HEK293 (cell line): ENCODE measurements at regions not wholly inside any gene's neighbourhood (a gene's known extent, or its start where the extent isn't known, plus 50 kb on each side); places are given as distances from the start of the nearest gene placed in this dataset.
"Not testable (repeated sequence)": the region's sequence is repeated elsewhere in the genome, so short reads cannot be mapped to it uniquely, and the experiment has no call there.

Source experiments
- CTCF ChIA-PET: fragments of 350-600 bp; formaldehyde crosslinking; extraction: SDS; loops from one replicate; lab custom pipeline; 2021; ENCODE audit warnings: antibody characterized with exemption; lab: Yijun Ruan, JAX
- POLR2A ChIA-PET: fragments of 300-600 bp; formaldehyde crosslinking; extraction: SDS; loops from one replicate; lab custom pipeline; 2020; ENCODE audit warnings: antibody characterized with exemption, inconsistent platforms; lab: Yijun Ruan, JAX
- H3K27ac ChIP-seq: fragments of 200-500 bp; sonication (Bioruptor generic); 2 replicates; pipeline ENCODE4 v1.5.1; 2014; ENCODE audit warnings: low read depth, low read length, control low read depth, inconsistent platforms; ENCODE audit errors: extremely low read depth
- H3K36me3 ChIP-seq, 2 experiments: fragments of 200-500 bp in 1 of 2; sonication (Bioruptor generic) in 1 of 2; 1 replicate in 1 of 2; 2 replicates in 1 of 2; pipeline ENCODE4 v1.5.1; 2014 to 2017; ENCODE audit warnings: inconsistent platforms in 2 of 2, low read length in 2 of 2; ENCODE audit not compliant: control insufficient read depth in 2 of 2, insufficient read depth in 1 of 2
- H3K4me1 ChIP-seq: fragments of 200-500 bp; sonication (Bioruptor generic); 2 replicates; pipeline ENCODE4 v1.5.1; 2014; ENCODE audit warnings: mild to moderate bottlenecking, low read length, inconsistent platforms; ENCODE audit not compliant: control insufficient read depth, insufficient read depth
- H3K4me3 ChIP-seq: 2 replicates; pipeline ENCODE4 v1.5.1; 2011; ENCODE audit warnings: low read depth, mild to moderate bottlenecking, control low read depth, low read length, moderate library complexity
- H3K9me3 ChIP-seq: fragments of 200-500 bp; sonication (Bioruptor generic); 2 replicates; pipeline ENCODE4 v1.5.1; 2014; ENCODE audit warnings: low read depth, low read length, inconsistent platforms; ENCODE audit not compliant: control insufficient read depth, insufficient read depth
- FEZF1 ChIP-seq: fragments of 450-650 bp; formaldehyde crosslinking; IDR thresholded peaks from 2 replicates; pipeline ENCODE4 v1.5.1; 2016; ENCODE audit warnings: missing biosample characterization, missing genetic modification characterization
- HOXC10 ChIP-seq: sonication (generic); formaldehyde crosslinking; IDR thresholded peaks from 2 replicates; pipeline ENCODE4 v1.8.1; 2023; ENCODE audit warnings: mild to moderate bottlenecking, missing genetic modification reagents
- KLF16 ChIP-seq: fragments of 450-650 bp; formaldehyde crosslinking; IDR thresholded peaks from 2 replicates; pipeline ENCODE4 v1.5.1; 2017; ENCODE audit warnings: missing biosample characterization, missing genetic modification characterization
- ZNF239 ChIP-seq: fragments of 450-650 bp; formaldehyde crosslinking; IDR thresholded peaks from 2 replicates; pipeline ENCODE4 v1.5.1; 2016; ENCODE audit warnings: missing biosample characterization, missing genetic modification characterization
- ZNF335 ChIP-seq: fragments of 450-650 bp; formaldehyde crosslinking; conservative IDR thresholded peaks from 2 replicates; pipeline ENCODE4 v1.5.1; 2016; ENCODE audit warnings: missing biosample characterization, missing genetic modification characterization
- ZNF433 ChIP-seq: fragments of 450-650 bp; formaldehyde crosslinking; IDR thresholded peaks from 2 replicates; pipeline ENCODE4 v1.5.1; 2016; ENCODE audit warnings: missing biosample characterization, missing genetic modification characterization, low read depth
- ZNF571 ChIP-seq: fragments of 450-650 bp; formaldehyde crosslinking; IDR thresholded peaks from 2 replicates; pipeline ENCODE4 v1.5.0; 2017; ENCODE audit warnings: missing biosample characterization, missing genetic modification characterization
- ZNF776 ChIP-seq: fragments of 450-650 bp; formaldehyde crosslinking; IDR thresholded peaks from 2 replicates; pipeline ENCODE4 v1.5.0; 2017; ENCODE audit warnings: missing biosample characterization, missing genetic modification characterization, borderline replicate concordance
- ZNF830 ChIP-seq: fragments of 450-650 bp; IDR thresholded peaks from 2 replicates; pipeline ENCODE4 v1.5.0; 2018; ENCODE audit warnings: missing biosample characterization, missing genetic modification characterization, low read depth, mild to moderate bottlenecking, moderate library complexity
- TF ChIP-seq, protein P1 (sequence below): fragments of 450-650 bp; formaldehyde crosslinking; IDR thresholded peaks from 2 replicates; pipeline ENCODE4 v1.5.1; 2016; ENCODE audit warnings: missing biosample characterization, missing genetic modification characterization
- TF ChIP-seq, protein P2 (sequence below): fragments of 450-650 bp; formaldehyde crosslinking; IDR thresholded peaks from 2 replicates; pipeline ENCODE4 v1.5.1; 2016; ENCODE audit warnings: missing biosample characterization, missing genetic modification characterization, borderline replicate concordance
- TF ChIP-seq, protein P3 (sequence below): fragments of 450-650 bp; formaldehyde crosslinking; conservative IDR thresholded peaks from 2 replicates; pipeline ENCODE4 v1.5.1; 2016; ENCODE audit warnings: low read depth, missing biosample characterization, missing genetic modification characterization

DNA sequence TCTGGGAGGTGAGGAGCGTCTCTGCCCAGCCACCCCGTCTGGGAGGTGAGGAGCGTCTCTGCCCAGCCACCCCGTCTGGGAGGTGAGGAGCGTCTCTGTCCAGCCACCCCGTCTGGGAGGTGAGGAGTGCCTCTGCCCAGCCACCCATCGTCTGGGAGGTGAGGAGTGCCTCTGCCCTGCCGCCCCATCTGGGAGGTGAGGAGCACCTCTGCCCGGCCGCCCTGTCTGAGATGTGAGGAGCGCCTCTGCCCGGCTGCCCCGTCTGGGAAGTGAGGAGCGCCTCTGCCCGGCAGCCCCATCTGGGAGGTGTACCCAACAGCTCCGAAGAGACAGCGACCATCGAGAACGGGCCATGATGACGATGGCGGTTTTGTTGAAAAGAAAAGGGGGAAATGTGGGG lies 482.1 kb upstream of the GNPDA2 start:
- H3K27ac ChIP-seq, H3K36me3 ChIP-seq, H3K9me3 ChIP-seq, POLR2A ChIA-PET, CTCF ChIA-PET, H3K4me1 ChIP-seq, H3K4me3 ChIP-seq: not testable (repeated sequence)

DNA sequence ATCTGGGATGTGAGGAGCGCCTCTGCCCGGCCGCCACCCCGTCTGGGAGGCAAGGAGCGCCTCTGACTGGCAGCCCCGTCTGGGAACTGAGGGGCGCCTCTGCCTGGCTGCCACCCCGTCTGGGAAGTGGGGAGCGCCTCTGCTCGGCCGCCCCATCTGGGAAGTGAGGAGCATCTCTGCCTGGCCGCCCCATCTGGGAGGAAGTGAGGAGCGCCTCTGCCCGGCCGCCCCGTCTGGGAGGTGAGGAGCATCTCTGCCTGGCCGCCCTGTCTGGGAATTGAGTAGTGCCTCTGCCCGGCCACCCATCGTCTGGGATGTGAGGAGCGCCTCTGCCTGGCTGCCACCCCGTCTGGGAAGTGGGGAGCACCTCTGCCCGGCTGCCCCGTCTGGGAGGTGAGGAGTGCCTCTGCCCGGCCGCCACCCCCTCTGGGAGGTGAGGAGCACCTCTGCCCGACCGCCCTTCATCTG lies 481.5 kb upstream of the GNPDA2 start:
- H3K4me1 ChIP-seq, H3K4me3 ChIP-seq, H3K9me3 ChIP-seq, CTCF ChIA-PET, H3K27ac ChIP-seq, POLR2A ChIA-PET, H3K36me3 ChIP-seq: not testable (repeated sequence)

DNA sequence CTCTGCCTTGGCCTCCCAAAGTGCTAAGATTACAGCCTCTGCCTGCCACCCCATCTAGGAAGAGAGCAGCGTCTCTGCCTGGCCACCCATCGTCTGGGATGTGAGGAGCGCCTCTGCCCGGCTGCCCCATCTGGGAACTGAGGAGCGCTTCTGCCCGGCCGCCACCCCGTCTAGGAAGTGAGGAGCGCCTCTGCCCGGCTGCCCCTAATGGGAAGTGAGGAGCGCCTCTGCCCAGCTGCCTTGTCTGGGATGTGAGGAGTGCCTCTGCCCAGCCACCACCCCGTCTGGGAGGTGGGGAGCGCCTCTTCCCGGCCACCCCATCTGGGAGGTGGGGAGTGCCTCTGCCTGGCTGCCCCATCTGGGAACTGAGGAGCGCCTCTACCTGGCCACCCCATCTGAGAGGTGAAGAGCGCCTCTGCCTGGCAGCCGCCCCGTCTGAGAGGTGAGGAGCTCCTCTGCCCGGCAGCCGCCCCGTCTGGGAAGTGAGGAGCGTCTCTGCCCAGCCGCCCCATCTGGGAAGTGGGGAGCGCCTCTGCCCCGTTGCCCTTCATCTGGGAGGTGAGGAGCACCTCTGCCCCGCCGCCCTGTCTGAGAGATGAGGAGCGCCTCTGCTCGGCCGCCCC lies 481.0 kb upstream of the GNPDA2 start:
- CTCF ChIA-PET, H3K27ac ChIP-seq, H3K36me3 ChIP-seq, H3K9me3 ChIP-seq, H3K4me1 ChIP-seq, H3K4me3 ChIP-seq, POLR2A ChIA-PET: not testable (repeated sequence)

DNA sequence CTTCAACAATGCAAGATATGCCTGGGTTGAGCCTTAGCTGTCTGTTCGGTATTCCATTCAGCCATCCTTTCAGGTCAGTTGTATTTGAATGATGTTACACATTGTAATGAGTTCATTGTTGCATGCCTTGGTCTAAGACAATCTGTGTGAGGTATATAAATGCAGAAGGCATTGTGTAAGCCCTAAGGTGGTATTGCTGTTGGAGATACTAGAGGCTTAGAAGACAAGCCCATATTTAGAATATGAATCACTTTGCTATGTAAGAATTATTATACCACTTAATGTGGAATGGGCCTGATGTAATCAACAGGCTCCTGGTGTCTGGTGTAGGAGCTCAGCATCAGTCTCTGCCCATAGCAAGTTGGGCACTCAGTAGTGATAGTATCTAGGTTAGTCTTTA lies 473.4 kb upstream of the GNPDA2 start:
- Histone ChIP-seq H3K36me3 (no peaks in the 10 kb centered on the region), H3K4me3 (no peak overlapping the region), H3K27ac (no peak overlapping the region), H3K4me1 (no peaks in the 10 kb centered on the region), H3K9me3 (no peaks in the 10 kb centered on the region)
- POLR2A ChIA-PET: no interaction called here
- CTCF ChIA-PET: no interaction called here
- TF ChIP-seq ZNF433 (tag by site-specific recombination): no peak
- TF ChIP-seq ZNF776: no peak
- no peak for TF ChIP-seq ZNF335 (tag by site-specific recombination)
- TF ChIP-seq FEZF1 (tag by site-specific recombination): no peak
- no peak for TF ChIP-seq KLF16 (tag by site-specific recombination)

DNA sequence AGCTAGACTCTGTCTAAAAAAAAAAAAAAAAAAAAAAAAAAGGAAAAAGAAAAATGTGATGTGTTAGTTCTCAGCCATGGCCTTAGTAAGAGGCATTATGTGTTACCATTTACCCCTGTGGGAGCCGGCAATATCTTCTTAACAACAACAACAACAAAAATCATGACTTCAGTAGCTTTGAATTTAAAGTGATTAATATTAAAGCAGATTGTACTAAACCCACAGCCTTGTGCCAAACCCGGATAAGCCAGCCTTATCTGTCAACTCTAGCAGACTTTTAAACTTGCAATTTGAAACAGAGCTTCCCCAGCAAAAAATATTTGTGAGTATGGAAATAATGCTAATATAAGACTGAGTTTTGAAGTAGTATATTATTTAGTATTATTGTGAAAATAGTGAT lies 462.1 kb upstream of the GNPDA2 start:
- Histone ChIP-seq H3K27ac (no peak overlapping the region), H3K9me3 (no peaks in the 10 kb centered on the region), H3K36me3 (no peaks in the 10 kb centered on the region), H3K4me1 (no peaks in the 10 kb centered on the region), H3K4me3 (no peak overlapping the region)
- ChIA-PET POLR2A (no interaction called here), CTCF (interaction anchor here (0.7 kb wide), 1 partner anchor 172 kb away, joined by 3 read pairs; no protein-coding TSS in a partner anchor)
- TF ChIP-seq, protein P1, sequence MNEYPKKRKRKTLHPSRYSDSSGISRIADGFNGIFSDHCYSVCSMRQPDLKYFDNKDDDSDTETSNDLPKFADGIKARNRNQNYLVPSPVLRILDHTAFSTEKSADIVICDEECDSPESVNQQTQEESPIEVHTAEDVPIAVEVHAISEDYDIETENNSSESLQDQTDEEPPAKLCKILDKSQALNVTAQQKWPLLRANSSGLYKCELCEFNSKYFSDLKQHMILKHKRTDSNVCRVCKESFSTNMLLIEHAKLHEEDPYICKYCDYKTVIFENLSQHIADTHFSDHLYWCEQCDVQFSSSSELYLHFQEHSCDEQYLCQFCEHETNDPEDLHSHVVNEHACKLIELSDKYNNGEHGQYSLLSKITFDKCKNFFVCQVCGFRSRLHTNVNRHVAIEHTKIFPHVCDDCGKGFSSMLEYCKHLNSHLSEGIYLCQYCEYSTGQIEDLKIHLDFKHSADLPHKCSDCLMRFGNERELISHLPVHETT (tag by site-specific recombination): no peak
- no peak for TF ChIP-seq ZNF571
- TF ChIP-seq ZNF239 (tag by site-specific recombination): no peak
- TF ChIP-seq ZNF830 (tag by site-specific recombination): no peak
- no peak for TF ChIP-seq HOXC10 (CRISPR knock-in tag)
- TF ChIP-seq, protein P2, sequence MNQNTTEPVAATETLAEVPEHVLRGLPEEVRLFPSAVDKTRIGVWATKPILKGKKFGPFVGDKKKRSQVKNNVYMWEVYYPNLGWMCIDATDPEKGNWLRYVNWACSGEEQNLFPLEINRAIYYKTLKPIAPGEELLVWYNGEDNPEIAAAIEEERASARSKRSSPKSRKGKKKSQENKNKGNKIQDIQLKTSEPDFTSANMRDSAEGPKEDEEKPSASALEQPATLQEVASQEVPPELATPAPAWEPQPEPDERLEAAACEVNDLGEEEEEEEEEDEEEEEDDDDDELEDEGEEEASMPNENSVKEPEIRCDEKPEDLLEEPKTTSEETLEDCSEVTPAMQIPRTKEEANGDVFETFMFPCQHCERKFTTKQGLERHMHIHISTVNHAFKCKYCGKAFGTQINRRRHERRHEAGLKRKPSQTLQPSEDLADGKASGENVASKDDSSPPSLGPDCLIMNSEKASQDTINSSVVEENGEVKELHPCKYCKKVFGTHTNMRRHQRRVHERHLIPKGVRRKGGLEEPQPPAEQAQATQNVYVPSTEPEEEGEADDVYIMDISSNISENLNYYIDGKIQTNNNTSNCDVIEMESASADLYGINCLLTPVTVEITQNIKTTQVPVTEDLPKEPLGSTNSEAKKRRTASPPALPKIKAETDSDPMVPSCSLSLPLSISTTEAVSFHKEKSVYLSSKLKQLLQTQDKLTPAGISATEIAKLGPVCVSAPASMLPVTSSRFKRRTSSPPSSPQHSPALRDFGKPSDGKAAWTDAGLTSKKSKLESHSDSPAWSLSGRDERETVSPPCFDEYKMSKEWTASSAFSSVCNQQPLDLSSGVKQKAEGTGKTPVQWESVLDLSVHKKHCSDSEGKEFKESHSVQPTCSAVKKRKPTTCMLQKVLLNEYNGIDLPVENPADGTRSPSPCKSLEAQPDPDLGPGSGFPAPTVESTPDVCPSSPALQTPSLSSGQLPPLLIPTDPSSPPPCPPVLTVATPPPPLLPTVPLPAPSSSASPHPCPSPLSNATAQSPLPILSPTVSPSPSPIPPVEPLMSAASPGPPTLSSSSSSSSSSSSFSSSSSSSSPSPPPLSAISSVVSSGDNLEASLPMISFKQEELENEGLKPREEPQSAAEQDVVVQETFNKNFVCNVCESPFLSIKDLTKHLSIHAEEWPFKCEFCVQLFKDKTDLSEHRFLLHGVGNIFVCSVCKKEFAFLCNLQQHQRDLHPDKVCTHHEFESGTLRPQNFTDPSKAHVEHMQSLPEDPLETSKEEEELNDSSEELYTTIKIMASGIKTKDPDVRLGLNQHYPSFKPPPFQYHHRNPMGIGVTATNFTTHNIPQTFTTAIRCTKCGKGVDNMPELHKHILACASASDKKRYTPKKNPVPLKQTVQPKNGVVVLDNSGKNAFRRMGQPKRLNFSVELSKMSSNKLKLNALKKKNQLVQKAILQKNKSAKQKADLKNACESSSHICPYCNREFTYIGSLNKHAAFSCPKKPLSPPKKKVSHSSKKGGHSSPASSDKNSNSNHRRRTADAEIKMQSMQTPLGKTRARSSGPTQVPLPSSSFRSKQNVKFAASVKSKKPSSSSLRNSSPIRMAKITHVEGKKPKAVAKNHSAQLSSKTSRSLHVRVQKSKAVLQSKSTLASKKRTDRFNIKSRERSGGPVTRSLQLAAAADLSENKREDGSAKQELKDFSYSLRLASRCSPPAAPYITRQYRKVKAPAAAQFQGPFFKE (tag by site-specific recombination): no peak
- TF ChIP-seq, protein P3, sequence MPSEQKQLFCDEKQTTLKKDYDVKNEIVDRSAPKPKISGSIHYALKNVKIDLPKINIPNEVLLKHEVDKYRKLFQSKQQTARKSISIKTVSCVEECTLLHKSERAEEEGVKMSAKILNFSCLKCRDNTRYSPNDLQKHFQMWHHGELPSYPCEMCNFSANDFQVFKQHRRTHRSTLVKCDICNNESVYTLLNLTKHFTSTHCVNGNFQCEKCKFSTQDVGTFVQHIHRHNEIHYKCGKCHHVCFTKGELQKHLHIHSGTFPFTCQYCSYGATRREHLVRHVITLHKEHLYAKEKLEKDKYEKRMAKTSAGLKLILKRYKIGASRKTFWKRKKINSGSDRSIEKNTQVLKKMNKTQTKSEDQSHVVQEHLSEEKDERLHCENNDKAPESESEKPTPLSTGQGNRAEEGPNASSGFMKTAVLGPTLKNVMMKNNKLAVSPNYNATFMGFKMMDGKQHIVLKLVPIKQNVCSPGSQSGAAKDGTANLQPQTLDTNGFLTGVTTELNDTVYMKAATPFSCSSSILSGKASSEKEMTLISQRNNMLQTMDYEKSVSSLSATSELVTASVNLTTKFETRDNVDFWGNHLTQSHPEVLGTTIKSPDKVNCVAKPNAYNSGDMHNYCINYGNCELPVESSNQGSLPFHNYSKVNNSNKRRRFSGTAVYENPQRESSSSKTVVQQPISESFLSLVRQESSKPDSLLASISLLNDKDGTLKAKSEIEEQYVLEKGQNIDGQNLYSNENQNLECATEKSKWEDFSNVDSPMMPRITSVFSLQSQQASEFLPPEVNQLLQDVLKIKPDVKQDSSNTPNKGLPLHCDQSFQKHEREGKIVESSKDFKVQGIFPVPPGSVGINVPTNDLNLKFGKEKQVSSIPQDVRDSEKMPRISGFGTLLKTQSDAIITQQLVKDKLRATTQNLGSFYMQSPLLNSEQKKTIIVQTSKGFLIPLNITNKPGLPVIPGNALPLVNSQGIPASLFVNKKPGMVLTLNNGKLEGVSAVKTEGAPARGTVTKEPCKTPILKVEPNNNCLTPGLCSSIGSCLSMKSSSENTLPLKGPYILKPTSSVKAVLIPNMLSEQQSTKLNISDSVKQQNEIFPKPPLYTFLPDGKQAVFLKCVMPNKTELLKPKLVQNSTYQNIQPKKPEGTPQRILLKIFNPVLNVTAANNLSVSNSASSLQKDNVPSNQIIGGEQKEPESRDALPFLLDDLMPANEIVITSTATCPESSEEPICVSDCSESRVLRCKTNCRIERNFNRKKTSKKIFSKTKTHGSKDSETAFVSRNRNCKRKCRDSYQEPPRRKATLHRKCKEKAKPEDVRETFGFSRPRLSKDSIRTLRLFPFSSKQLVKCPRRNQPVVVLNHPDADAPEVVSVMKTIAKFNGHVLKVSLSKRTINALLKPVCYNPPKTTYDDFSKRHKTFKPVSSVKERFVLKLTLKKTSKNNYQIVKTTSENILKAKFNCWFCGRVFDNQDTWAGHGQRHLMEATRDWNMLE (tag by site-specific recombination): no peak
